Gastroesophageal sphincter (tissue), 3 donors: ENCODE measurements at regions not wholly inside any gene's neighbourhood (a gene's known extent, or its start where the extent isn't known, plus 50 kb on each side); places are given as distances from the start of the nearest gene placed in this dataset.

Experiments used
- EP300 ChIP-seq: sonication (generic); formaldehyde crosslinking; IDR thresholded peaks from one replicate; pipeline ENCODE4 v1.6.1; 2017; ENCODE audit warnings: antibody characterized with exemption, mild to moderate bottlenecking
- POLR2A ChIP-seq, 2 donors: fragments of 450-650 bp; IDR thresholded peaks; one replicate each; pipeline ENCODE4 v1.6.1; 2017; ENCODE audit warnings: antibody characterized with exemption in 2 of 2, mild to moderate bottlenecking in 2 of 2, moderate library complexity in 1 of 2
- POLR2AphosphoS5 ChIP-seq: sonication (generic); formaldehyde crosslinking; IDR thresholded peaks from one replicate; pipeline ENCODE4 v1.6.1; 2017; ENCODE audit warnings: antibody characterized with exemption
- TF ChIP-seq, protein P1 (sequence below), 4 experiments: fragments of 200-600 bp in 2 of 4; fragments of 450-650 bp in 2 of 4; sonication (generic) in 1 of 4; IDR thresholded peaks; one replicate each; pipeline ENCODE4 v1.5.1; 2017 to 2019; ENCODE audit warnings: antibody characterized with exemption in 4 of 4, mild to moderate bottlenecking in 2 of 4, moderate library complexity in 2 of 4

DNA sequence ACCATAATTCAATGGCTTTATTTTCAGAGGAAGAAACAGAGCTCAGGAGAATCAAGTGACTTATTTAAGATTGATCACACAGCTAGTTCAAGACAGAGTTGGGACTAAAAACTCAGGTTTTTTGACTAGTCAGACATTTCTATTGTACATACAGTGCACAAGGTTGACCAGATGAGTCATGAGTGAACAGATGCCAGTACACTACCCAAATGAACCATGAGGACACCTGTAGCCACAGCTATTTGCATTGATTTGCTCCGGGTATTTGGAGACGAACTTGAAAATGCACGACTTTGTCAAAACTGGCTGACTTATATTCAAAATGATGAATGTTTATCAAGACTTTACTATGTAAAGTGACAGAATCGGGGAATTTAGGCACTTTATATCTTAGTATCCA, 161.7 kb upstream of the ST6GALNAC5 start:
- TF ChIP-seq, protein P1, sequence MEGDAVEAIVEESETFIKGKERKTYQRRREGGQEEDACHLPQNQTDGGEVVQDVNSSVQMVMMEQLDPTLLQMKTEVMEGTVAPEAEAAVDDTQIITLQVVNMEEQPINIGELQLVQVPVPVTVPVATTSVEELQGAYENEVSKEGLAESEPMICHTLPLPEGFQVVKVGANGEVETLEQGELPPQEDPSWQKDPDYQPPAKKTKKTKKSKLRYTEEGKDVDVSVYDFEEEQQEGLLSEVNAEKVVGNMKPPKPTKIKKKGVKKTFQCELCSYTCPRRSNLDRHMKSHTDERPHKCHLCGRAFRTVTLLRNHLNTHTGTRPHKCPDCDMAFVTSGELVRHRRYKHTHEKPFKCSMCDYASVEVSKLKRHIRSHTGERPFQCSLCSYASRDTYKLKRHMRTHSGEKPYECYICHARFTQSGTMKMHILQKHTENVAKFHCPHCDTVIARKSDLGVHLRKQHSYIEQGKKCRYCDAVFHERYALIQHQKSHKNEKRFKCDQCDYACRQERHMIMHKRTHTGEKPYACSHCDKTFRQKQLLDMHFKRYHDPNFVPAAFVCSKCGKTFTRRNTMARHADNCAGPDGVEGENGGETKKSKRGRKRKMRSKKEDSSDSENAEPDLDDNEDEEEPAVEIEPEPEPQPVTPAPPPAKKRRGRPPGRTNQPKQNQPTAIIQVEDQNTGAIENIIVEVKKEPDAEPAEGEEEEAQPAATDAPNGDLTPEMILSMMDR (IDR thresholded peaks at IDR 0.05): no peak
- TF ChIP-seq POLR2A (IDR thresholded peaks at IDR 0.05) (no peak), POLR2AphosphoS5 (no peak), EP300 (no peak)
